B cell (primary cell): ENCODE measurements at regions not wholly inside any gene's neighbourhood (a gene's known extent, or its start where the extent isn't known, plus 50 kb on each side); places are given as distances from the start of the nearest gene placed in this dataset.

Experiments used
- EZH2 ChIP-seq: IDR thresholded peaks from 2 replicates; pipeline ENCODE4 v1.6.1; 2012; ENCODE audit warnings: borderline replicate concordance, low read depth, mild to moderate bottlenecking, moderate library complexity, low read length; ENCODE audit not compliant: insufficient read depth, poor library complexity, severe bottlenecking
- TF ChIP-seq, protein P1 (sequence below): fragments of 200-600 bp; IDR thresholded peaks from one replicate; pipeline ENCODE4 v1.8.0; 2022; ENCODE audit warnings: antibody characterized with exemption, mild to moderate bottlenecking

DNA sequence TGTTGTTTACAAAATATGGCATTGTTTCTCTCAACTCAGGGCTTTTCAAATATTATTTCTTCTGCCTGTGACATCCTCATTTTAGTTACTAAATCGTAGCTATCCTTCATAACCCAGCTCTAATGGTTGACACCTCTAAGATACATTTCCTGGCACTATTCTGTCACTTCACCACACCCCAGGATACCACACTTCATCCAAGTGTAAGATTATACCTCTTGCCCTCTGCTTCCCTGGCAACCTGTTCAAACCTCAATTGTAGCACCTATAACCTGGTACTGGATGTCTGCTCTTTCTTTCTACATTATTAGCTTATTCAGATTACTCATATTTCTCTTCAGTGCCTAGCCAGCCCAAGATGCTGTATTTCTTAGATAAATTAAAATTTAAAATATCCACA lies 175.7 kb upstream of the SPIN4 start:
- no peak for TF ChIP-seq EZH2
- TF ChIP-seq, protein P1, sequence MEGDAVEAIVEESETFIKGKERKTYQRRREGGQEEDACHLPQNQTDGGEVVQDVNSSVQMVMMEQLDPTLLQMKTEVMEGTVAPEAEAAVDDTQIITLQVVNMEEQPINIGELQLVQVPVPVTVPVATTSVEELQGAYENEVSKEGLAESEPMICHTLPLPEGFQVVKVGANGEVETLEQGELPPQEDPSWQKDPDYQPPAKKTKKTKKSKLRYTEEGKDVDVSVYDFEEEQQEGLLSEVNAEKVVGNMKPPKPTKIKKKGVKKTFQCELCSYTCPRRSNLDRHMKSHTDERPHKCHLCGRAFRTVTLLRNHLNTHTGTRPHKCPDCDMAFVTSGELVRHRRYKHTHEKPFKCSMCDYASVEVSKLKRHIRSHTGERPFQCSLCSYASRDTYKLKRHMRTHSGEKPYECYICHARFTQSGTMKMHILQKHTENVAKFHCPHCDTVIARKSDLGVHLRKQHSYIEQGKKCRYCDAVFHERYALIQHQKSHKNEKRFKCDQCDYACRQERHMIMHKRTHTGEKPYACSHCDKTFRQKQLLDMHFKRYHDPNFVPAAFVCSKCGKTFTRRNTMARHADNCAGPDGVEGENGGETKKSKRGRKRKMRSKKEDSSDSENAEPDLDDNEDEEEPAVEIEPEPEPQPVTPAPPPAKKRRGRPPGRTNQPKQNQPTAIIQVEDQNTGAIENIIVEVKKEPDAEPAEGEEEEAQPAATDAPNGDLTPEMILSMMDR = no peak
